GM12878 (cell line): ENCODE measurements at regions not wholly inside any gene's neighbourhood (a gene's known extent, or its start where the extent isn't known, plus 50 kb on each side); places are given as distances from the start of the nearest gene placed in this dataset.

Experiments
- ATAC-seq: fragments of 200-7000 bp; cut with Tn5 transposase; 3 replicates; pipeline ENCODE4 v1.9.1; 2020; ENCODE audit warnings: mild to moderate bottlenecking, moderate library complexity
- BruUV-seq: library from RNA; stranded (reverse); fragments of 400-500 nt; replicated peaks from 2 replicates; lab custom pipeline; 2021; lab: Mats Ljungman, UMichigan
- CTCF ChIA-PET: fragments of 300-600 bp; sonication (Branson Sonifier 250); formaldehyde crosslinking; extraction: SDS; loops from one replicate; lab custom pipeline; 2021; ENCODE audit warnings: inconsistent platforms; lab: Yijun Ruan, JAX
- POLR2A ChIA-PET: fragments of 350-600 bp; formaldehyde crosslinking; extraction: SDS; loops from one replicate; lab custom pipeline; 2021; ENCODE audit warnings: inconsistent platforms; lab: Charles Lee
- RAD21 ChIA-PET: fragments of 300-600 bp; sonication (Branson Sonifier 250); formaldehyde crosslinking; loops from one replicate; lab custom pipeline; 2023; ENCODE audit warnings: antibody characterized with exemption; ENCODE audit not compliant: unreplicated experiment; lab: Charles Lee
- SMC1A ChIA-PET: fragments of 300-600 bp; sonication (Branson Sonifier 250); formaldehyde crosslinking; loops from one replicate; lab custom pipeline; 2023; ENCODE audit not compliant: unreplicated experiment, uncharacterized antibody; lab: Charles Lee
- DNase-seq: peaks from one replicate; pipeline ENCODE4 v3.0.0-alpha.2; 2011; ENCODE audit warnings: low read depth, low spot score
- FAIRE-seq: peaks from 3 replicates; lab custom pipeline; 2011; peaks lifted over from hg19 to GRCh38; lab: Jason Lieb, UNC
- H2AFZ ChIP-seq: 2 replicates; pipeline ENCODE4 v1.6.0; 2011; ENCODE audit warnings: low read depth, low read length, control low read depth; ENCODE audit not compliant: control insufficient read depth
- H3K27ac ChIP-seq: 2 replicates; pipeline ENCODE4 v1.5.1; 2011; ENCODE audit warnings: control low read depth; ENCODE audit not compliant: control insufficient read depth, insufficient read depth
- H3K27me3 ChIP-seq, 2 experiments: replicated peaks in 1 of 2; 2 replicates each; pipeline versions ENCODE4 v1.6.0 to v1.6.1; 2011; ENCODE audit warnings: low read length in 1 of 2; ENCODE audit not compliant: control insufficient read depth in 2 of 2, insufficient read depth in 2 of 2
- H3K36me3 ChIP-seq, 2 experiments: 2 replicates each; pipeline ENCODE4 v1.5.1; 2011; ENCODE audit warnings: low read length in 1 of 2; ENCODE audit not compliant: control insufficient read depth in 2 of 2, insufficient read depth in 2 of 2
- H3K4me1 ChIP-seq: 2 replicates; pipeline ENCODE4 v1.6.1; 2011; ENCODE audit warnings: mild to moderate bottlenecking, low read length, moderate library complexity, mixed read lengths; ENCODE audit not compliant: control insufficient read depth, insufficient read depth
- H3K4me2 ChIP-seq: 2 replicates; pipeline ENCODE4 v1.6.0; 2011; ENCODE audit warnings: control low read depth; ENCODE audit not compliant: control insufficient read depth, insufficient read depth
- H3K4me3 ChIP-seq: fragments of 200-600 bp; sonication (generic); 2 replicates; pipeline ENCODE4 v1.5.1; 2016
- H3K79me2 ChIP-seq: 2 replicates; pipeline ENCODE4 v1.6.0; 2011; ENCODE audit warnings: low read length; ENCODE audit not compliant: control insufficient read depth, insufficient read depth
- H3K9ac ChIP-seq: 2 replicates; pipeline ENCODE4 v1.8.0; 2011; ENCODE audit warnings: low read length, control low read depth, mixed read lengths; ENCODE audit not compliant: control insufficient read depth, insufficient read depth
- H3K9me3 ChIP-seq: replicated peaks from 3 replicates; pipeline ENCODE4 v1.5.1; 2011; ENCODE audit warnings: mild to moderate bottlenecking, low read length; ENCODE audit not compliant: control insufficient read depth, insufficient read depth
- H4K20me1 ChIP-seq: 2 replicates; pipeline ENCODE4 v1.6.0; 2011; ENCODE audit not compliant: control insufficient read depth, insufficient read depth
- BRCA1 ChIP-seq: IDR thresholded peaks from 2 replicates; pipeline ENCODE4 v1.6.1; 2011; ENCODE audit warnings: low read depth, low read length, improper control_type of control experiment
- CBFB ChIP-seq: IDR thresholded peaks from 2 replicates; pipeline ENCODE4 v1.6.1; 2016; ENCODE audit warnings: antibody characterized with exemption, low read depth
- CHD1 ChIP-seq: IDR thresholded peaks from 2 replicates; pipeline ENCODE4 v1.6.1; 2012; ENCODE audit warnings: low read depth, low read length, improper control_type of control experiment
- CHD4 ChIP-seq: fragments of 200-600 bp; sonication (generic); IDR thresholded peaks from 2 replicates; pipeline ENCODE4 v1.6.1; 2016; ENCODE audit warnings: mild to moderate bottlenecking
- NRF1 ChIP-seq: conservative IDR thresholded peaks from 2 replicates; pipeline ENCODE4 v1.6.1; 2011; ENCODE audit warnings: mild to moderate bottlenecking, low read depth, low read length, improper control_type of control experiment
- RELB ChIP-seq: fragments of 450-650 bp; IDR thresholded peaks from 2 replicates; pipeline ENCODE4 v1.6.1; 2017; ENCODE audit warnings: low read depth, mild to moderate bottlenecking, moderate library complexity
- RFX5 ChIP-seq: IDR thresholded peaks from 2 replicates; pipeline ENCODE4 v1.6.1; 2011; ENCODE audit warnings: low read depth, low read length, improper control_type of control experiment
- ZNF274 ChIP-seq: IDR thresholded peaks from one replicate; pipeline ENCODE4 v1.8.0; 2011; ENCODE audit not compliant: insufficient read length, insufficient read depth
- WGBS: methylation state at CpG from one replicate; pipeline ENCODE4 v1.1.6; 2016; ENCODE audit warnings: low lambda C conversion rate; ENCODE audit not compliant: insufficient replicate concordance, insufficient coverage; ENCODE audit errors: missing lambda C conversion rate; 5-methylcytosine and 5-hydroxymethylcytosine counted together
- in situ Hi-C: fragments of 300-500 bp; cut with MboI; formaldehyde crosslinking; loops from 9 replicates; pipeline ENCODE4 v1.14.3; 2018; ENCODE audit warnings: mixed read lengths
- intact Hi-C: fragments of 100-400 bp; cut with micrococcal nuclease; formaldehyde crosslinking; loops from one replicate; pipeline ENCODE4 v1.14.2; 2022; ENCODE audit not compliant: unreplicated experiment
- TF ChIP-seq, protein P1 (sequence below): IDR thresholded peaks from 2 replicates; pipeline ENCODE4 v1.6.1; 2012; ENCODE audit warnings: low read depth, low read length, improper control_type of control experiment
- TF ChIP-seq, protein P2 (sequence below): fragments of 450-650 bp; IDR thresholded peaks from 2 replicates; pipeline ENCODE4 v1.6.1; 2017; ENCODE audit warnings: antibody characterized with exemption, mild to moderate bottlenecking, moderate library complexity

GRCh38 chr3:189057369-189057768, 114.4 kb upstream of the TPRG1 start:
- Histone ChIP-seq H3K4me3 (no peak overlapping the region), H3K9me3 (no peaks in the 10 kb centered on the region), H3K9ac (no peak overlapping the region), H3K4me1 (no peaks in the 10 kb centered on the region), H2AFZ (no peak overlapping the region), H3K4me2 (no peak overlapping the region), H3K27ac (no peak overlapping the region), H3K27me3 (no peaks in the 10 kb centered on the region), H3K36me3 (no peaks in the 10 kb centered on the region), H4K20me1 (no peaks in the 10 kb centered on the region), H3K79me2 (no peaks in the 10 kb centered on the region)
- POLR2A ChIA-PET: no interaction called here
- no TSS peak for BruUV-seq
- DNase-seq (no peak), FAIRE-seq (no peak), ATAC-seq (no peak)
- RAD21 ChIA-PET: no interaction called here
- SMC1A ChIA-PET: no interaction called here
- TF ChIP-seq BRCA1 (no peak), CBFB (no peak), CHD1 (no peak), RFX5 (no peak), ZNF274 (no peak), RELB (no peak), NRF1 (no peak), CHD4 (no peak)
- TF ChIP-seq, protein P1, sequence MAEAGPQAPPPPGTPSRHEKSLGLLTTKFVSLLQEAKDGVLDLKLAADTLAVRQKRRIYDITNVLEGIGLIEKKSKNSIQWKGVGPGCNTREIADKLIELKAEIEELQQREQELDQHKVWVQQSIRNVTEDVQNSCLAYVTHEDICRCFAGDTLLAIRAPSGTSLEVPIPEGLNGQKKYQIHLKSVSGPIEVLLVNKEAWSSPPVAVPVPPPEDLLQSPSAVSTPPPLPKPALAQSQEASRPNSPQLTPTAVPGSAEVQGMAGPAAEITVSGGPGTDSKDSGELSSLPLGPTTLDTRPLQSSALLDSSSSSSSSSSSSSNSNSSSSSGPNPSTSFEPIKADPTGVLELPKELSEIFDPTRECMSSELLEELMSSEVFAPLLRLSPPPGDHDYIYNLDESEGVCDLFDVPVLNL: no peak
- TF ChIP-seq, protein P2, sequence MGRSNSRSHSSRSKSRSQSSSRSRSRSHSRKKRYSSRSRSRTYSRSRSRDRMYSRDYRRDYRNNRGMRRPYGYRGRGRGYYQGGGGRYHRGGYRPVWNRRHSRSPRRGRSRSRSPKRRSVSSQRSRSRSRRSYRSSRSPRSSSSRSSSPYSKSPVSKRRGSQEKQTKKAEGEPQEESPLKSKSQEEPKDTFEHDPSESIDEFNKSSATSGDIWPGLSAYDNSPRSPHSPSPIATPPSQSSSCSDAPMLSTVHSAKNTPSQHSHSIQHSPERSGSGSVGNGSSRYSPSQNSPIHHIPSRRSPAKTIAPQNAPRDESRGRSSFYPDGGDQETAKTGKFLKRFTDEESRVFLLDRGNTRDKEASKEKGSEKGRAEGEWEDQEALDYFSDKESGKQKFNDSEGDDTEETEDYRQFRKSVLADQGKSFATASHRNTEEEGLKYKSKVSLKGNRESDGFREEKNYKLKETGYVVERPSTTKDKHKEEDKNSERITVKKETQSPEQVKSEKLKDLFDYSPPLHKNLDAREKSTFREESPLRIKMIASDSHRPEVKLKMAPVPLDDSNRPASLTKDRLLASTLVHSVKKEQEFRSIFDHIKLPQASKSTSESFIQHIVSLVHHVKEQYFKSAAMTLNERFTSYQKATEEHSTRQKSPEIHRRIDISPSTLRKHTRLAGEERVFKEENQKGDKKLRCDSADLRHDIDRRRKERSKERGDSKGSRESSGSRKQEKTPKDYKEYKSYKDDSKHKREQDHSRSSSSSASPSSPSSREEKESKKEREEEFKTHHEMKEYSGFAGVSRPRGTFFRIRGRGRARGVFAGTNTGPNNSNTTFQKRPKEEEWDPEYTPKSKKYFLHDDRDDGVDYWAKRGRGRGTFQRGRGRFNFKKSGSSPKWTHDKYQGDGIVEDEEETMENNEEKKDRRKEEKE: no peak
- WGBS: 25% methylated on average over 1 of the region's 1 CpG
- intact Hi-C loops: no loop called here
- in situ Hi-C loops: no loop called here
- CTCF ChIA-PET: no interaction called here
